Stomach smooth muscle (tissue), 2 donors: ENCODE measurements at regions not wholly inside any gene's neighbourhood (a gene's known extent, or its start where the extent isn't known, plus 50 kb on each side); places are given as distances from the start of the nearest gene placed in this dataset.

Experiments
- H3K27ac ChIP-seq: one replicate; pipeline ENCODE4 v1.7.0; 2013; ENCODE audit warnings: mild to moderate bottlenecking, low read length, inconsistent platforms
- H3K27me3 ChIP-seq, 2 donors: one replicate each; pipeline ENCODE4 v1.7.0; 2013; ENCODE audit warnings: low read length in 2 of 2; ENCODE audit not compliant: insufficient read depth in 2 of 2, control insufficient read depth in 1 of 2
- H3K36me3 ChIP-seq, 2 donors: one replicate each; pipeline ENCODE4 v1.7.0; 2013; ENCODE audit warnings: low read length in 2 of 2; ENCODE audit not compliant: control insufficient read depth in 2 of 2, insufficient read depth in 2 of 2
- H3K4me1 ChIP-seq: one replicate; pipeline ENCODE4 v1.7.0; 2013; ENCODE audit warnings: low read length; ENCODE audit not compliant: control insufficient read depth, insufficient read depth
- H3K4me3 ChIP-seq, 2 donors: one replicate each; pipeline ENCODE4 v1.7.0; 2013; ENCODE audit warnings: low read length in 2 of 2
- H3K9ac ChIP-seq, 2 donors: one replicate each; pipeline ENCODE4 v1.7.0; 2013; ENCODE audit warnings: low read length in 2 of 2, mild to moderate bottlenecking in 1 of 2
- H3K9me3 ChIP-seq, 2 donors: one replicate each; pipeline ENCODE4 v1.7.0; 2013; ENCODE audit warnings: low read length in 2 of 2; ENCODE audit not compliant: control insufficient read depth in 2 of 2
- donor health status: healthy.
- donor health status: Pancreatic carcinoma.

- no peaks in the 10 kb centered on the region for H3K4me1 ChIP-seq
- H3K9ac ChIP-seq, result no peak overlapping the region
- H3K4me3 ChIP-seq, result no peak overlapping the region
- no peaks in the 10 kb centered on the region for H3K27me3 ChIP-seq
- no peaks in the 10 kb centered on the region for H3K9me3 ChIP-seq
- H3K36me3 ChIP-seq, result peaks cover 0 to 3% of the 10 kb centered on the region in 2 donors
- no peak overlapping the region for H3K27ac ChIP-seq
Observed at GRCh38 chr16:85481738-85482137, 131.4 kb upstream of the GSE1 start.

- Histone ChIP-seq H3K9ac (no peak overlapping the region), H3K9me3 (no peaks in the 10 kb centered on the region), H3K27me3 (no peaks in the 10 kb centered on the region), H3K4me3 (no peak overlapping the region), H3K4me1 (no peaks in the 10 kb centered on the region), H3K27ac (no peak overlapping the region), H3K36me3 (peaks cover 0 to 3% of the 10 kb centered on the region in 2 donors)
Observed at GRCh38 chr16:85483424-85483823, 129.7 kb upstream of the GSE1 start.

GRCh38 chr16:85484347-85485300 lies 128.5 kb upstream of the GSE1 start:
- Histone ChIP-seq H3K36me3 (peaks cover 0 to 3% of the 10 kb centered on the region in 2 donors), H3K4me1 (no peaks in the 10 kb centered on the region), H3K27ac (no peak overlapping the region), H3K9me3 (no peaks in the 10 kb centered on the region), H3K9ac (no peak overlapping the region), H3K4me3 (no peak overlapping the region), H3K27me3 (no peaks in the 10 kb centered on the region)

GRCh38 chr16:85485379-85485778 lies 127.7 kb upstream of the GSE1 start:
- Histone ChIP-seq H3K9ac (no peak overlapping the region), H3K4me1 (no peaks in the 10 kb centered on the region), H3K27ac (no peak overlapping the region), H3K9me3 (no peaks in the 10 kb centered on the region), H3K27me3 (no peaks in the 10 kb centered on the region), H3K36me3 (peaks cover 0 to 3% of the 10 kb centered on the region in 2 donors), H3K4me3 (no peak overlapping the region)

GRCh38 chr16:85486256-85486915 lies 126.7 kb upstream of the GSE1 start:
- Histone ChIP-seq H3K4me3 (no peak overlapping the region), H3K27me3 (no peaks in the 10 kb centered on the region), H3K36me3 (peaks cover 0 to 3% of the 10 kb centered on the region in 2 donors), H3K27ac (no peak overlapping the region), H3K9ac (no peak overlapping the region), H3K9me3 (no peaks in the 10 kb centered on the region), H3K4me1 (peaks cover 5% of the 10 kb centered on the region)

GRCh38 chr16:85488414-85488813 lies 124.7 kb upstream of the GSE1 start:
- Histone ChIP-seq H3K4me3 (no peak overlapping the region), H3K4me1 (peaks cover 22% of the 10 kb centered on the region), H3K27me3 (no peaks in the 10 kb centered on the region), H3K9ac (no peak overlapping the region), H3K36me3 (peaks cover 0 to 2% of the 10 kb centered on the region in 2 donors), H3K27ac (no peak overlapping the region), H3K9me3 (no peaks in the 10 kb centered on the region)

GRCh38 chr16:85490407-85491057 lies 122.6 kb upstream of the GSE1 start:
- Histone ChIP-seq H3K9me3 (no peaks in the 10 kb centered on the region), H3K36me3 (no peaks in the 10 kb centered on the region), H3K4me3 (no peak overlapping the region), H3K27me3 (no peaks in the 10 kb centered on the region), H3K27ac (no peak overlapping the region), H3K4me1 (peaks cover 22% of the 10 kb centered on the region), H3K9ac (no peak overlapping the region)

GRCh38 chr16:85491058-85491771 lies 121.9 kb upstream of the GSE1 start:
- no peaks in the 10 kb centered on the region for H3K27me3 ChIP-seq
- H3K36me3 ChIP-seq, result no peaks in the 10 kb centered on the region
- peak overlapping the region in 1 of 2 donors; percentile 40 for H3K4me3 ChIP-seq
- H3K9ac ChIP-seq, result peak overlapping the region in 1 of 2 donors; percentile 51
- no peaks in the 10 kb centered on the region for H3K9me3 ChIP-seq
- no peak overlapping the region for H3K27ac ChIP-seq
- peaks cover 22% of the 10 kb centered on the region for H3K4me1 ChIP-seq

- H3K27ac ChIP-seq, result no peak overlapping the region
- H3K4me3 ChIP-seq, result peak overlapping the region in 1 of 2 donors; percentile 40
- peak overlapping the region in 1 of 2 donors; percentile 51 for H3K9ac ChIP-seq
- peaks cover 22% of the 10 kb centered on the region for H3K4me1 ChIP-seq
- no peaks in the 10 kb centered on the region for H3K36me3 ChIP-seq
- no peaks in the 10 kb centered on the region for H3K27me3 ChIP-seq
- no peaks in the 10 kb centered on the region for H3K9me3 ChIP-seq
Observed at GRCh38 chr16:85491798-85492294, 121.3 kb upstream of the GSE1 start.

- Histone ChIP-seq H3K4me3 (peak overlapping the region in 1 of 2 donors; percentile 22), H3K36me3 (no peaks in the 10 kb centered on the region), H3K4me1 (peaks cover 22% of the 10 kb centered on the region), H3K27me3 (no peaks in the 10 kb centered on the region), H3K27ac (no peak overlapping the region), H3K9me3 (no peaks in the 10 kb centered on the region), H3K9ac (peak overlapping the region in 1 of 2 donors; percentile 42)
Observed at GRCh38 chr16:85492295-85492864, 120.7 kb upstream of the GSE1 start.
